IPS-18a (cell line): ENCODE measurements at regions not wholly inside any gene's neighbourhood (a gene's known extent, or its start where the extent isn't known, plus 50 kb on each side); places are given as distances from the start of the nearest gene placed in this dataset.

Experiments
- H3K27ac ChIP-seq: one replicate; pipeline ENCODE4 v1.5.1; 2013; ENCODE audit warnings: low read length
- H3K27me3 ChIP-seq: one replicate; pipeline ENCODE4 v1.6.1; 2013; ENCODE audit warnings: mild to moderate bottlenecking, low read length; ENCODE audit not compliant: control insufficient read depth, insufficient read depth
- H3K36me3 ChIP-seq: one replicate; pipeline ENCODE4 v1.6.1; 2013; ENCODE audit warnings: low read depth, low read length; ENCODE audit not compliant: control insufficient read depth
- H3K4me1 ChIP-seq: one replicate; pipeline ENCODE4 v1.6.1; 2013; ENCODE audit warnings: low read depth, low read length; ENCODE audit not compliant: control insufficient read depth
- H3K4me3 ChIP-seq: one replicate; pipeline ENCODE4 v1.5.1; 2013; ENCODE audit warnings: low read length
- H3K9ac ChIP-seq: one replicate; pipeline ENCODE4 v1.6.1; 2013; ENCODE audit warnings: mild to moderate bottlenecking, low read length, moderate library complexity
- H3K9me3 ChIP-seq: one replicate; pipeline ENCODE4 v1.6.1; 2013; ENCODE audit warnings: low read depth, low read length; ENCODE audit not compliant: control insufficient read depth

DNA sequence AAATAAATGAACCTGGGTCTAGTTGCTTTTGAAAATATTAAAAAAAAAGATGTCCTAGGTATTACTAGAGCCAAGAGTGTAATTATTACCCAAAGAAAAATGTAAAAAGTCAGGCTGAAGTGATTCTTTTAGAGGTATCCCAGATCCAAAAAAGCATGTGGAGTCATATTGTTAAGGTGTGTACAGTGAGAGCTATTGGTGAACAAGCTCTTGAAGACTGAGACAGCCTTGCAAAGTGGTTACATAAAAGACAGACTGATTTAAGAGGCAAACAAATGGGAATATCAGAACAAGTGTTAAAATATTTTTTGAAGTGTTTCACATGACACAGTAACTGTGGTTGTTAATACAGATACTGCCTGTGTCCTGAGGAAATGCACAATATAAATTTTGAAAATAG lies 624.5 kb downstream of the PLOD2 start:
- H3K27ac ChIP-seq, result no peak overlapping the region
- no peaks in the 10 kb centered on the region for H3K36me3 ChIP-seq
- H3K9me3 ChIP-seq, result no peaks in the 10 kb centered on the region
- H3K27me3 ChIP-seq, result no peaks in the 10 kb centered on the region
- no peak overlapping the region for H3K9ac ChIP-seq
- no peaks in the 10 kb centered on the region for H3K4me1 ChIP-seq
- H3K4me3 ChIP-seq, result no peak overlapping the region

DNA sequence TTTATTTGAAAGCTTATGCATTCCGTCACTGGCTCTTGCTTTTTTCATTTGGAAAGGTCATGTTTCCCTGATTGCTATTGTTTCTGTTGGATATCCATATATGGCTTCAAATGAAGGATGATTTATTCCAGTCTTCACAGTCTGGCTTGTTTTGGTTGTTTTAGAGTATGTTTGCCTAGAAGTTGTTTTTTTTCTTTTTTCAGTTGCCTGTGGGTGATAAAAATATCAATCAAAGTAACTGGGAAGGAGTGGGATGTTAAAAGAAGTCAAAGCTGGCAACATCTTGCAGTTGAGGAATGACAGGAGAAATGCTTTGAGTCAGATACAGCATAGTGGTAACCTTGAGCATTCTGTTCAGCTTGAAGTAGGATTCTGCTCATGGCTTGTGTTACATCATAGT lies 610.5 kb downstream of the PLOD2 start:
- no peak overlapping the region for H3K4me3 ChIP-seq
- no peaks in the 10 kb centered on the region for H3K4me1 ChIP-seq
- no peaks in the 10 kb centered on the region for H3K9me3 ChIP-seq
- H3K27me3 ChIP-seq, result no peaks in the 10 kb centered on the region
- no peak overlapping the region for H3K27ac ChIP-seq
- H3K9ac ChIP-seq, result no peak overlapping the region
- H3K36me3 ChIP-seq, result no peaks in the 10 kb centered on the region

- no peak overlapping the region for H3K27ac ChIP-seq
- H3K4me1 ChIP-seq, result peaks cover 11% of the 10 kb centered on the region
- no peak overlapping the region for H3K4me3 ChIP-seq
- H3K27me3 ChIP-seq, result no peaks in the 10 kb centered on the region
- H3K9ac ChIP-seq, result no peak overlapping the region
- no peaks in the 10 kb centered on the region for H3K36me3 ChIP-seq
- peaks cover 6% of the 10 kb centered on the region for H3K9me3 ChIP-seq
Observed at GRCh38 chr3:145557405-145557804, 603.6 kb downstream of the PLOD2 start.

DNA sequence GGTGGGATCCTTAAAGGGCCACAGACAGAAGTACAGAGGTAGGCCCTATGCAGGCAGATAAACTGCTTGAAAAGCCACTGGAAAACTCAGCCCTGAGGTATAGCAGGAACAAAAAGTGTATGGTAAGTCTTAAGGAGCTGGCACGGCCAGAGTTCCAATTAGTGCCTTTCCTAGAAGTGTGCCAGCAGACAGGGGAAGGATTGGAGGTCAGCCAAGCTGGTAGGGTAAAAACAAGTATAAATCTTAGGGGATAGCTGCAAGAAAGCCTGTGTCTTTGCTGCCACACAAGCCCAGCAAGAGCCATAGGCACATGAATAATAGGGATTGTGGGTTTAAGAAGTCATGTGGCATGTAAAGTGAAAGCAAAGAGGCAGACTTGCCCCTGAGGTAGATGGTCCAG lies 582.5 kb downstream of the PLOD2 start:
- H3K27me3 ChIP-seq, result no peaks in the 10 kb centered on the region
- no peak overlapping the region for H3K9ac ChIP-seq
- no peaks in the 10 kb centered on the region for H3K9me3 ChIP-seq
- H3K4me1 ChIP-seq, result no peaks in the 10 kb centered on the region
- H3K27ac ChIP-seq, result no peak overlapping the region
- H3K4me3 ChIP-seq, result no peak overlapping the region
- no peaks in the 10 kb centered on the region for H3K36me3 ChIP-seq

DNA sequence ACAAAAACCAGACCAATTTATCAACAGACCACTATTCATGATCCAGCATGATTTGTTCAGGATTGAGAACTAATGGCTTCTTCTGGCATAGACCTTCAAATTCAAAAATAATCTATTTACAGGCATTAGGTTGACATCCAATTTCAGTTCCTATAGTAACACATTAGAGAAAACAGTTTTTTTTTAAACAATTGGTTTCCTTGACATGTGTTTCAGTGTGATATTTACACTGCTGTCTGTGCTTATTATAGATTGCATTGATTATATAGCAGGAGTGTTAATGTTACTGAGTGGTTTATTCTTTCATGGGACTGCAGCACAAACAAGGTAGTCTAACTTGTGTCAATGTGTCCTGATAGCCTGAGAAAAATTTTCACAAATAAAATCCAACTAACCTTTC lies 579.3 kb downstream of the PLOD2 start:
- H3K27me3 ChIP-seq, result no peaks in the 10 kb centered on the region
- H3K27ac ChIP-seq, result no peak overlapping the region
- H3K4me1 ChIP-seq, result no peaks in the 10 kb centered on the region
- H3K9me3 ChIP-seq, result no peaks in the 10 kb centered on the region
- H3K36me3 ChIP-seq, result no peaks in the 10 kb centered on the region
- no peak overlapping the region for H3K4me3 ChIP-seq
- no peak overlapping the region for H3K9ac ChIP-seq

GRCh38 chr3:145604851-145605250 lies 556.1 kb downstream of the PLOD2 start:
- no peaks in the 10 kb centered on the region for H3K36me3 ChIP-seq
- H3K4me3 ChIP-seq, result no peak overlapping the region
- no peaks in the 10 kb centered on the region for H3K27me3 ChIP-seq
- H3K27ac ChIP-seq, result no peak overlapping the region
- no peaks in the 10 kb centered on the region for H3K4me1 ChIP-seq
- H3K9ac ChIP-seq, result no peak overlapping the region
- H3K9me3 ChIP-seq, result no peaks in the 10 kb centered on the region

DNA sequence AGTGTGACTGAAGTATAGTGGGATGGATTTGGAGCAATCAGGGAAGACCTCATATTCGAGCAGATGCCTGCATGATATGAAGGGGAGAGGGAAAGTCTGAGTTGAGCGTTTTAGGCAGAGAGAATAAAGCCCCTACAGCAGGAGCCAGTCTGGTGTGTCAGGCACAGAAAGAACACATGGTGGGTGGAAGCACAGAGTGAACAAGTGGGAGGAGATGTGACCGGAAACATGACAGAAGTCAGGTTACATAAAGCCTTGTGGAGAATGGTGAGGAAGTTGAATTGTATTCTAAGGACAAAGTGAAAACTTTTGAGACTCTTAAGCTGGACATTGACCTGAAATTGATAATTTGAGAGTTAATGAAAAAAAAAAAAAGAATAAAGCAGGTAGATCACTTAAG lies 541.0 kb downstream of the PLOD2 start:
- Histone ChIP-seq H3K9me3 (no peaks in the 10 kb centered on the region), H3K4me1 (no peaks in the 10 kb centered on the region), H3K27me3 (no peaks in the 10 kb centered on the region), H3K9ac (no peak overlapping the region), H3K27ac (no peak overlapping the region), H3K4me3 (no peak overlapping the region), H3K36me3 (no peaks in the 10 kb centered on the region)

- H3K9me3 ChIP-seq, result no peaks in the 10 kb centered on the region
- H3K27me3 ChIP-seq, result no peaks in the 10 kb centered on the region
- H3K36me3 ChIP-seq, result no peaks in the 10 kb centered on the region
- no peaks in the 10 kb centered on the region for H3K4me1 ChIP-seq
- H3K4me3 ChIP-seq, result no peak overlapping the region
- H3K9ac ChIP-seq, result no peak overlapping the region
- no peak overlapping the region for H3K27ac ChIP-seq
Observed at GRCh38 chr3:145620486-145620885, 540.5 kb downstream of the PLOD2 start.

- Histone ChIP-seq H3K36me3 (no peaks in the 10 kb centered on the region), H3K4me1 (no peaks in the 10 kb centered on the region), H3K9me3 (no peaks in the 10 kb centered on the region), H3K27ac (no peak overlapping the region), H3K4me3 (no peak overlapping the region), H3K27me3 (no peaks in the 10 kb centered on the region), H3K9ac (no peak overlapping the region)
Observed at GRCh38 chr3:145623349-145623748, 537.6 kb downstream of the PLOD2 start.

DNA sequence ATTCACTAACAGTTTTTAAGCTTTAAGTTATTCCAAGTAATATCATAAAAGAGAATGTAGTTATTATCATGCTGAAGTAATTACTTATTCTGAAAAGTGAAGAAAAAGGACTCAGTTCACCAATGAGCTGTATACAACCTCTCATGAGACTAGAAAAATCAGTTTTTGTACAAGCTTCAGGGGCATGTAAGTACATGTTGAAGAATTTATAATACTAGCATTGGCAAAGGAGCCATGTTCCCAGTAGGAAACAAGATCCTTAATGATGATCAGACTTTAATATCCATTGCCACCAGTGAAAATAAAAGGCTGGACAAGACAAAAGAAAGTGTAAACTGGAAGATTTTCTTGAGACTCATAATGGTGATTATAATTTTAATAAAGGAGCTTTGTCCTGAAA lies 532.8 kb downstream of the PLOD2 start:
- no peak overlapping the region for H3K4me3 ChIP-seq
- no peaks in the 10 kb centered on the region for H3K27me3 ChIP-seq
- H3K27ac ChIP-seq, result no peak overlapping the region
- H3K9me3 ChIP-seq, result peaks cover 8% of the 10 kb centered on the region
- H3K36me3 ChIP-seq, result no peaks in the 10 kb centered on the region
- no peak overlapping the region for H3K9ac ChIP-seq
- H3K4me1 ChIP-seq, result no peaks in the 10 kb centered on the region

GRCh38 chr3:145637105-145637504 lies 523.9 kb downstream of the PLOD2 start:
- H3K36me3 ChIP-seq, result no peaks in the 10 kb centered on the region
- H3K9ac ChIP-seq, result no peak overlapping the region
- no peak overlapping the region for H3K27ac ChIP-seq
- no peaks in the 10 kb centered on the region for H3K27me3 ChIP-seq
- H3K4me3 ChIP-seq, result no peak overlapping the region
- no peaks in the 10 kb centered on the region for H3K4me1 ChIP-seq
- H3K9me3 ChIP-seq, result no peaks in the 10 kb centered on the region

DNA sequence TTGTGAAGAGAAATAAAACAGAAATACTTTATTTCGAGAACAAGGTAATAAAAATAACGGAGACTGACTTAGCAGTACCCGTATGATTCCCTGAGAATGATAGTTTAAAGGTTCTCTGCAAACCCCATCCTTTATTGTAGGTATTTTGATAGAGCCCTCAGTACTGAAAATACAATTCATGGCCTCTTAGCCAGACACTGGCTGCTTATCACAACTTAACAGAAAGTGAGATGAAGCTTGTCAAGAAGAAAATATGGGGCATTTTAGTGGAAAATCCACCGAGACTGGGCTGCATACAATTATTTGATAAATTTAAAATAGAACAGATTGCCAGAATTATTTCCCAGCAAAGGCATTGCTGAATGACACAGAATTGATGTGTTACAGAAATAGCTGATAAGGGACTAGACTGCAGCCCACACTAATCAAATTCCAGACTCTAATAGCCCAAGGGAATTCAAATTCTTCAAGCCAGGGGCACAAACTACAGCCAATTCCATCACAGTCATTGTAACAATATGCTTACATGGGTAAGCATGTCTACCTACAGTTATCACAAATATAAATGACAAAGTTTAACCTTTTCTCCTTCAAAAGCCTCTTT lies 521.9 kb downstream of the PLOD2 start:
- Histone ChIP-seq H3K4me1 (no peaks in the 10 kb centered on the region), H3K27ac (no peak overlapping the region), H3K4me3 (no peak overlapping the region), H3K9ac (no peak overlapping the region), H3K36me3 (no peaks in the 10 kb centered on the region), H3K9me3 (no peaks in the 10 kb centered on the region), H3K27me3 (no peaks in the 10 kb centered on the region)
